SIG-M5 treated with dmso at 0.1 percent for 504 hours (cell line): ENCODE measurements at regions not wholly inside any gene's neighbourhood (a gene's known extent, or its start where the extent isn't known, plus 50 kb on each side); places are given as distances from the start of the nearest gene placed in this dataset.

Experiments
- DNase-seq: peaks from one replicate; lab custom pipeline; 2025; ENCODE audit not compliant: unreplicated experiment; lab: John Stamatoyannopoulos, UW

DNA sequence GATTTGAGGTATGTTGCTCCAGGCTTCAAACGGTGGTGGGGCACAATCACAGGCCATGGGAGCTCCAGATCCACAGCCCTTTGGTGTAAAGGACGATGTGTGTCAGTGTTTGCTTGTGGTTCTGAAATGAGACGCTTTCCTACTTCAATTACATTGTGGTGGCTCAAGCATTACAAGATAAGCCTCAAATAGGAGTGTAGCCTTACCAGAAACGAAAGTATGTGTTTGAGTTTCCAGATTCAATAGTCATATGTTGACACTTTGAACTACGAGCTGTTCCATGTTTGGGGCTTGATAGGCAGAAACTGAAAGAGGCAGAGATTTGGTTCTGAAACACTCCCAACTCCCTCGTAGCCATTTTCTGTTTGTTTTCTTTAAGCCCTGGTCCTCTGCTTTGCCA lies 187.1 kb downstream of the MYLK4 start:
- DNase-seq = no peak

DNA sequence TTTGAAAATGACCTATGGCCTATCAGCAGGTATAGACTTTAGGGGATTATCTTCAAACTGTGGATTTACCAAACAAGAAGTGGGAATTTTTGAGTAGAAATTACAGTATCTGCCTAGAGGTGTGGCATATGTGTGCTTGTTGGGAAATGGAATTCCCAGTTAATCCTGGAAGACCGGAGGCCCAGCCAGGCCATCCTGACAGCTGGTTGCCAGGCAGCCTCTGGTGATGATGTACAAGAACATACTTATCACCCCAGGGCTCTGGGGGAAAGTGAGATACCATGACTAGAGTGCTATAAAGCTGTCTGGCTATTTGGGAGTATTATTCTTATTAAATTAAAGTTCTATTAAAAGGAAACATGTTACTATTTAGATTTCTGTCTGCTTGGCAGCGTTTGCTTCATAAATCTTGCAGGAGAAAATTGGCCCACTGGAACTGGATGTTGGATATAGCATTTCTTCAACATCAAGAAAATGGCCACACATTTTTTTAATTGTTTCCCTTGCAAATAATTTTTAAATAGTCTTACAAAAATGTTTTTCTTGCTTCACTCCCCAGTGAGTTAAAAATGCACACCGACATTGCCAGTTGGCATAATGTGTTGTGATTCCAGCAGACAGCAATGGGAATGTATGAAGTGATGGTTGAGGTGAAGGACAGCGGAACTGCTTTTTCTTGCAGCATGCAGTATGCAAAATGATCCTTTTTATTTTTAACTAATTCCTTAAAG lies 187.8 kb downstream of the MYLK4 start:
- DNase-seq = no peak

DNA sequence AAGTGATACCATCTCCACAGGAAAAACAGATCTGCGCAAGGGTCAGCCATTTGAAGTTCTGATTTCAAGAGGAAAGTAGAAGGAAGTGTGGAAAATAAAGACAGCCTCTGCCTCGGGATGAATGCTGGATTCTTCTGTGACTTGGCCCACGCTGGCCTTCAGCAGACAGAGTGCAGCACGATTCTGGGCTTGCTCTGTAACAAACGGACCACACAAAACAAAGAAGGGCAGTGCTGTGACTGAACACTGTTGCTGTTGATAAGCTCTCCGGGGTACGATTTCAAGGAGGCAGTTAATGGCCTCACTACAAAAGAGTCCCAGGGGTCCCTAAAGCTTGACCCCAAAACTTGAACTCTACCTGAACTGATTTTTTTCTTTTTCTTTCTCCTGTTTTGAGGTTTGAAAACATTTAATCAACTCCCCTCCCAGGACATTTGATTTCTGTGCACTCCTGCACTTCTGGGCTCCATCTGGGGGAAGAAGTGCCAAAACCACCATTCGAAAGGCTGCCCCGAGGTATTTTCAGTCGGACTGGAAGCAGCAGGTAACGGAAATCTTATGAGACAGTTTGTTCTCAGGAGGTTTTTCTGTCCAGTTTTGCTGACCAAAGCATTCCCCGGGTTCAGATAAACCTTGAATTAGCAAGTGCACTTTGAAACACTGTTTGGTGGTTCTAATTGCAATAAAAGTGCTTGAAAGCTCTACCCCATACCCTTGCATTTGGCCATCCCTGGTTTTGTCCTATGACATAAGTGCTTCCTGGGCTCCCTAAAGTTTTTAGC lies 189.6 kb downstream of the MYLK4 start:
- no peak for DNase-seq

DNA sequence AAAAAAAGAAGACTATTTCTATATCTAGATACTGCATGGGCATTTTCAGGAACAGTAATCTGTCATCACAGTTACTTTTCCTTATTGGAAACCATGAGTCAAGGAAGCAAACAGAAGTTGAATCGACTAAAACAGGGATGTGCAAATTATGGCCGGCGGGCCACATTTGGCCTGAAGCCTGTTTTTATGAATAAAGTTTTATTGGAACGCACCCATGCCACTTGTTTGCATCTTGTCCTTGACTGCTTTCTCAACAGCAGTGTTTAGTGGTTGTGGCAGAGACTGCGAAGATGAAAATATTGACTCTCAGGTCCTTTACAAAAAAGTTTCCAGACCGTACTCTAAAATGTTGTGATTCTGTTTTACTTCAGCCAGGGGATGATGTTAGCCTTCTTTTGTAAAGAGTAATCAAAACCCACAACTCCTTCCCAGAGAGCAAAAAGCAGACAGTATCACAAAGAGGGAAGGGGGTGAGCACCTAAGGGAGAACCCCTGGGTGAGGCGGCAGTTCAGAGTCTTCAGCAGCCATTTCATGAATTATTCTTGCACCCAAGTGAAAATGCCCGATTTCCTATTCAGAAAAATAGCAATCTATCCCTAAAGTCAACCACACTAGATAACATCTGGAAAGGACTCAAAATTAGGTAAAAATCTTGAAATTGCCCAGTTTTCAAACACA lies 190.4 kb downstream of the MYLK4 start:
- no peak for DNase-seq

DNA sequence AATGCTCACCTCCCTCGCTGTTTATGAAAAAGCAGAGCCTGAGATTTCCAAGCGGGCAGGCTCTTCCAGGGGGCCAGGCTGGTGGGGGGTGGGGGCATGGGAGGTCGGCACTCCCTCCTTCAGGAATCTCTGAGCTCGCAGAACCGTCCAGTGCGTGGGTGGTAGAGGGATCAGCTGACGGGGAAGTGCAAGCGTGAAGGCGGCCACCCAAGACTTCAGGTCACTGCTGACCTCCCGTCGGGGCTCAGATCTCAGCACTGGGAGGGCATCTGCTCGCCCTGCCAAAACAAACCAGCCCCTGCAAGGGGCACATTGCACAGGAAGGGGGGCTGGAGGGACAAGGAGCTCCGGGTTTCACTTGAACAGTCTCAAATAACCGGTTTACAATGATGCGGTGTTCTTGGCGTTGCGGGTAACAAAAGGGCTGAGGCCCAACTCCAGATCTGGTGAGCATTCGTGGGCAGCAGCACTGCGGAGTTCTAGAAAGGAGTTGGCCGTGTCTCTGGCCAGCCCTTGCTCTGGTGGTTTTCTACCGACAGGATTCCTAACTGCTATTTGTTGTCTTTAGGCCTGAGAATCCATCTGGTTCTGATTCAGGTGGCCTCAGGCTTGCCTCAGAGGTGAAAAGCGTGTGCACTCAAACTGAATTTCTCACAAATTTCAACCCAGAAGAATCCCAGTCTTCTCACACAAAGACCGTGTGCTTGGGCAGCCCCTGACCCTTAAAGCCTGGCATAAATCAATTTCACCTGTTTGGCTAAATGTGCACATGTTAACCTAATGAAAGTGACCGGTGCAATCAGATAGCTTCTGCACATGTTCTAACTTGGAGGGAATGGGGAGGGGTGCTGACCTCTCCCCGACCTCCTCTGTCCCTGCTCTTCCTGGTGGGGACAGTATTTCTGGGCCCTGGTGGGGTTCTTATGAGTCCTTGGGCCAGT lies 191.6 kb downstream of the MYLK4 start:
- DNase-seq = no peak

DNA sequence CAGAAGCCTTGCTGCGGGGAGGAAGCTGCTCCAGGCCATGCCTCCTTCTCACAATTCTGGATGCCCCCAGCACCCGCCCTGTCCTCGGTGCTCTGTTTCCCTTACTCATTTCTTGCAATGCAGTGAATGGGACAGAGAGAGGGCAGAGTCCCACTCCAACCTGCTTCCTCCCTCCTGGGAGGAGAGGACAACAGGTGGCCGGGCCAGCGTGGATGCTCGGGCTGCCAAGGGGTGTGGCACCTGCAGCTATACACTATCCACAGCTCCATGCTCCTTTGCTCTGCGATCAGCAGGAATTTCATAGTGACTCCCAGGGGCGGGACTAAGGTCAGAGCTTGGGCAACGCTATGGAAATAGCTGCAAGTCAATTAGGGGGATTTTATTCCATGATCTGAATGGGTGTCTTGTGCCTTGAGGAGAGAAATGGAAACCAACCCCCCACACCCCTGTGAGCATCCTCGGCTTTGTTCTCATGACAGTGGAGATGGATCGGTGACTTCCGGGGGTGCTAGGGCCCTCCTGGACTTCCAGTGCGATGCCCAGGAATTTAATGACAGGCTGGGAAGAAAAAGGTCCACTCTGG lies 192.5 kb downstream of the MYLK4 start:
- no peak for DNase-seq

DNA sequence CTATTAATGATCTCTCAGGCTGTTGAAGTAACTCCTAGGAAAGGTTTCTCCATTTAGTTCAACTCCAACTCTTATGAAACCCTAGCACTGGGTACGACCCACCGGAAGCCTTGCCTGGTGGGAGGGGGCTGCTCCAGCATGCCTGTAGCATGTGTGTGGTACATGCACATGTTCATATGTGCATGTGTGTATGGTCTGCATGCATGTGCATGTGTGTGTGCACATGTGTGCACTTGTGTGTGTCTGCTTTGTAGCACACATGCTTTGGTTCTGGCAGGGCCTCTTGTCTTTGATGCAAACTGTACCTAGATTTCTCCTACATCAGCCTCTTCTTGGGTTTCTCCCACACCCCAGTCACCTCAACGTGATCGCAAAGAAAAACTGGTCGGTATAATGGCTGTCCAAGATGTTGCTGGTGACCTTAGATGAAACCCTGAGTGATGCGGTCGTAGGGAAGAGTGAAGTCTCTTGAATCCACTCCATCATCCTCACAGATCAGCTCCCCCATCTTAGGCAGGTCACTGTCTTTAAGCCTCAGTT lies 193.5 kb downstream of the MYLK4 start:
- no peak for DNase-seq

DNA sequence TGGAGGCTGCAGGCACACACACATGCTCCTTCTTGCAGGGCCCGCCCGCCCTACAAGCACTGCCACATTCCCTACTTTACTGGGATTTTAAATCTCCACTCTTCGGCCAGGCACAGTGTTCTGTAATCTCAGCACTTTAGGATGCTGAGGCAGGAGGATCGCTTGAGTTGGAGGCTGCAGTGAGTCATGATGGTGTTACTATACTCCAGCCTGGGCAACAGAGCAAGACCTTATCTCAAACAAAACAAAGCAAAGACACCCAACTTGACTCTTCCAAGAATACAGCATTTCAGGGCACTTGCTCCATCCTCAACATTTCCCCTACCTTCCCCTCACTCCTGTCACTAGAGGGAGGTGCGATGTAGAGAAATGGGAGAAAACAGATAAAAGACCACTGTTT lies 194.0 kb downstream of the MYLK4 start:
- no peak for DNase-seq

DNA sequence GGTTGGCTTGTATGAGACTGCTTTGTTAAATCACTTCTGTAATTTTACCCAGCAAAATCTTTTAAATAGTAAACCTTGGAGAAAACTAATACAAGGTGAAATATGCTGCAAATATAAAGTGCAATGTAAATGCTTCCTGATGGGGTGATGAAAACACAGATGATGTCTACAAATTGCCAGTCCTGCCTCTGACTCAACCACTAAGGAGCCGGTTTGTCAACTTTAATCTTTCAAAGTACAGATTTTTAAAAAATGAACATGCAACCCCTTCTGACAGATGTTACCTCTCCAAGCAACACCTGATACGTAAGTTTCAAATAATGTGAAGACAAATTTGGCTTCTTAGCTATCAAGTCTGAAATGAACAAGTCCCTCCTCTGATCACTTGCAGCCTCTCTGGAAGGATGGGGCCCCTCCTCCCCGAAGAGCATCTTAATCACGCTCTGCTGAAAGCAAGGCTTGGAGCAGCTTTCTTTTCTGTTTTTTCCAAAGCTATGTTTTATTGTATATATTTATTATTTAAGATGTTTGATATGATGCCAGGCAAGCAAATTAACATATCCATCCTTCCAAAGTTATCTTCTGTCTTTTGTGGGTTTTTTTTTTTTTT lies 196.0 kb downstream of the MYLK4 start:
- no peak for DNase-seq

DNA sequence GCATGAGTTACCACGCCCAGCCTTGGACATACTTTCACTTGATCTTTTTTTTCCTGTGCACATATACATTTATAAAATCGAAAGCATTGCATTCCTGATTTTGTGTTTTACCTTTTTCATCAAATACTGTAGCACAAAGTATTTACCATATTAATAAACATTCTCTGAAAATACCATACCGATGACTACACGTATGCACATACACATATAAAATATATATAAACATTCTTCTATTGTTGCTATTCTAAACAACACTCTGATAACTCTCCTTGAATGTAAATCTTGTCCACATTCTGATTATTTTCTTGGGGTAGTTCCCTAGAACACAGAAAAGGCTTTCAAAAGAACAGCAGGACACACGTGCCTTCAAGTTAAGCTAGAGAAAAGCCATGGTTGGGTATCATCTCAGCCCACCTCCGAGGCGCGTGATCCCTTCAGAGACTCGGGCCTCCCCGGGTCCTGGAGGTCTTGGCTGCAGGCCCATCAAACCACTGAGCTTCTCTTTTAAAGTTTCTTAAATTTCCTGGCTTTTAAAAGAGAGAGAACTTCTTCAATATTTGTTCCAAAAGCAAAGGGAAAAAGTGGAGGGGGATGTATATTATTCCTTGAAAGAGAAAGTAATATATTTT lies 198.1 kb downstream of the MYLK4 start:
- no peak for DNase-seq

DNA sequence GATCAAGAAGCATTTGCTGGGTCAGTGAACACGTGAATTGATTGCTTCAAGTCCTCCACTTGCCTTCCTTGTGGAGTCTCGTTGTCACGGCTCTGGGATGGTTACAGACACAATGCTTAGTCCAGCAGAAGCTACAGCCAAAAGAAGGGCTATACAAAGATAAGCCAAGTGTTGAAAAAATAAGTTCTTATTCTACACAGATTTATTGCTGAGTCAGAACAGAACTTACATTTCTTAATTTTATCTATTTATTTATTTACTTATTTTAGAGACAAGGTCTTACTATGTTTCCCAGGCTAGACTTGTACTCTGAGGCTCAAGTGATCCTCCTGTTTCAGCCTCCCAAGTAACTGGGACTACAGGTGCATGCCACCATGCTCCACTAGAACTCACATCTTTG lies 199.0 kb downstream of the MYLK4 start:
- no peak for DNase-seq

DNA sequence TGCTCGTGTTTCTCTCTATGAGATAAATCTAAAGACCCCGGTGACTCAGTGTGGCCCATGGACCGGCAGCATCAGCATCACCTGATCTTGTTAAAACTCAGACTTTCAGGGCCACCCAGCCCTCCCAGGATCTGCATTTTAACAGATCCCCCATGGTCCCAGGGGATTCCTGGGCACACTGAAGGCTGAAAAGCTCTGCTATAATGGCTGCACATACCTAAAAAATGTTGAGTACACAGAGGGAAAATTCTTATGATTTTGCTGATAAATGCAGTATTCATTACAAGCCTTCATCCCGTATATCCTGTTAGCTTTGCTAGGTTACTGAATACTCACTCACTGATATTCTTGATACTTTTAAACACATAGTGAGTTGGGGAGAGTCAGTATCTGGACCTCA lies 200.5 kb downstream of the MYLK4 start:
- no peak for DNase-seq

DNA sequence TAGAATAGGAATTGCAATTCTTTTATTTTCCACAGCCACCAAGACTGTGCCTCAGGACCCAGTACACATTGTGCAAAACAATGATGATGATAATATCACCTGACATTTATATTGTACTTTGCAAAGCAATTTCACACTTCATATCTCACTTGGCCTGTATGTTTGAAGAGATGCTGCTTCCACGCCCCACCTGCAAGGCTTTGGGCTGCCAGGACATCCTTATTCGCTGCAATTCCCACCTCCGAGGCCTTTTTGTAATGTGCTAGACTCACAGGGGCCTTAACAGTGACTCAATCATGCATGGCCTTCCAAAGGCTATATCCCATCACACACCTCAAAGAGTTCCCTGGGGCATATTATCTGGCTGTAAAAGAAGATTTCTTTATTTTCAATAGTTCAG lies 200.9 kb downstream of the MYLK4 start:
- DNase-seq = no peak

DNA sequence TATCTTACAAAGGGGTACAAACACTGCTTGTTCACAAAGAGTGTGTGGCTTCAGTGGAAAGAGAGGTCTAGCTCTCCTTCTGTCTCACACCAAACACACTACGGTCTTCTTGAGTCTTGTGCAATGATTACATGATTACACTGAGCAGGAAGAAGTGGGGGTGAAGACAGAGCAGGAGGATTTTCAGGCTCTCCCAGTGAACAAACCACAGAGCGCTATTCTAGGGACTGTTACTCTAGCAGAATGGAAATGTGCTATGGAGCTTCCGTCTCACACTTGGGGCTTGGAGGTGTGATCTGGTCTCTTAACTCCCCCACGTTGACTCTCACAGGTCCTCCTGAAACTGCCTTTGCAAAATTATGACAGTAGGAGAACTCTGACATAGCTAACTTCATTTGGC lies 203.4 kb downstream of the MYLK4 start:
- peak; percentile 87 for DNase-seq

DNA sequence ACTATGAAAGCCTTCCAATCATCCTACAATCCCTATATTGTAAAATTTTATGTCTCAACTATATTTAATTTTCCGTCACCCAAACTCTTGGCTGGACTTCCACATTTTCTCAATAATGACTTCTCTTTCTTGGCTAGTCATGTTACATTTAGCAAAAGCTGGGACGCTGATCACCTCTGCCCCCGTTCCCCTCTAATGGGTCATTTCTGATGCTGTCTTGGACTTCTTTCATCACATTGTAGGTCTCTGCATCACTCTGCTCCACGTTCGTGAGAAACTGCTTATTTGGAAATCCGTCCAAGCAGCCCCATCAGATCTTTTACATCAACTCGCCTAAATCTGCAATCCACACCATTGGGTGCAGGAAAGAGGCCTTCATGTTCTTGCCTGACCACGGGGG lies 203.8 kb downstream of the MYLK4 start:
- no peak for DNase-seq

DNA sequence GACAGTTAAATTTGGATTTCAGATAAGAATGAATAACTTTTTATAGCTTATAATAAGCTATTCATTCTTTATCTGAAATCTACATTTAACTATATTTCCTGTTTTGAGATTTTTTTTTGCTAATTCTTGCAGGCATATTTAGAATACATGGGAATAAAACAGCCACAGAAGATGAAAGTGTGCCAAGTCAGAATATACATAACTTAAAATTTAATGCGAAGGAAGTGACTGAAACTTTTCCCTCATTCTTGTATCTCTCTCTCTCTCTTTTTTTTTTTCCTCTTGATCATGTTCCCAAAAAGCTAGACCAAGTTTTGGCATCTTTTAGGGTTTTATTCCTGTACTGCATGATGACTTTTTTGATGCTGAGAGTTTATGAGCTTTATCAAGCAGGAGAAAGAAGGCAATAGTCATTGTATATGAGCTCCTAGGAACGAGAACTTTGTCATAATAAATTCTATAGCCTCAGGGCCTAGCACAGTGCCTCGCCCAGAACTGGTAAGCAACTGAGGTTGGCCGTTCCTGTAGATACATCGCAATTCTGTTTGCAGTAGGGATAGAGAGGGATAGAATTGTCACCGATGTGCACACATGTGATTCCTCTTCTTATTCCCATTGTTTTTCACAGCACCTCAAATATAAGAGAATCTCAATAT lies 205.2 kb downstream of the MYLK4 start:
- DNase-seq = no peak

DNA sequence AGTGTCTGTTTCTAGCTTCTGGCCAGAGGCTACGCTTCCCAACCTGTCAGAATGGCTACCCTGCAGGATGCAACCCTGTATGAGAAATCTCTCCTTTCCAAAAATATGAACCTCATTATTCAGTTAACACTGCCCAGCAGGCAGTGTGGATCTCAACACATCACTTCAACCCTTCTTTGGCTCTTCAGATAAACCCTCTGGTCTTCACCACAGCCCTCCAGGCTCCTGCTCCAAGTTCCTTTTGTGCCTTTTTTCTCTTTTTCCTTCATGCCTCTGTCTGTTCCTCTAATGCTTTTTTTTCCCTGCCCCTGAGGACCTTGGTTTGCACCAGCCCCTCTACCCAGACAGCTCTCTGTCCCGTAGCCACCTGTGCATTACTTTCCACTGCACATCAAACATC lies 207.4 kb downstream of the MYLK4 start:
- DNase-seq = no peak

DNA sequence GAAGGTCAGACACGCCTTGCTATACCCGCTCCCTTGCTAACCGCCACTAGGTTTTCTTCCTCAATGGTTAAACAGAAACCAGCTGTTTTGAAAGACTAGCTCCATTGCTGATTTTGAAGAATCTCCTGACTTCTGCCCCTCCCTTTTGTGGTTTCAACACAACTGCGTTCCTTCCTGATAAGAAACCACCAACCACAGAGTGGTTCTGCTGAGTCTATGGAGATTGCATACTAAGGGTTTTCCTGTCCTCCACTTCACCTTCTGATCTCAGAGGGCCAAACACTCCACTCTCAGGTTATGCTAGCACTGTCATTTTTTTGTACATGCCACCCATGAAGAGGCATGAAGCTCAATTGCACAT lies 207.9 kb downstream of the MYLK4 start:
- peak; percentile 97 for DNase-seq
